Epithelial cell of esophagus (primary cell): ENCODE measurements at regions not wholly inside any gene's neighbourhood (a gene's known extent, or its start where the extent isn't known, plus 50 kb on each side); places are given as distances from the start of the nearest gene placed in this dataset.

Source experiments
- DNase-seq: peaks from one replicate; pipeline ENCODE4 v3.0.0; 2010; ENCODE audit warnings: low read depth
- H3K4me3 ChIP-seq: 2 replicates; pipeline ENCODE4 v1.5.1; 2011; ENCODE audit warnings: mild to moderate bottlenecking, low read length, control low read depth
- CTCF ChIP-seq: IDR thresholded peaks from 2 replicates; pipeline ENCODE4 v1.5.1; 2011; ENCODE audit warnings: low read depth, mild to moderate bottlenecking, low read length, control low read depth, inconsistent platforms; ENCODE audit not compliant: insufficient read depth; ENCODE audit errors: missing control alignments

- H3K4me3 ChIP-seq: no peak overlapping the region
- no peak for TF ChIP-seq CTCF
- no peak for DNase-seq
These were observed 62.3 kb upstream of the NABP1 start for GRCh38 chr2:191615596-191615995.

- TF ChIP-seq CTCF: no peak
- H3K4me3 ChIP-seq: no peak overlapping the region
- peak; percentile 51 for DNase-seq
These were observed 60.4 kb upstream of the NABP1 start for GRCh38 chr2:191617575-191617974.

DNA sequence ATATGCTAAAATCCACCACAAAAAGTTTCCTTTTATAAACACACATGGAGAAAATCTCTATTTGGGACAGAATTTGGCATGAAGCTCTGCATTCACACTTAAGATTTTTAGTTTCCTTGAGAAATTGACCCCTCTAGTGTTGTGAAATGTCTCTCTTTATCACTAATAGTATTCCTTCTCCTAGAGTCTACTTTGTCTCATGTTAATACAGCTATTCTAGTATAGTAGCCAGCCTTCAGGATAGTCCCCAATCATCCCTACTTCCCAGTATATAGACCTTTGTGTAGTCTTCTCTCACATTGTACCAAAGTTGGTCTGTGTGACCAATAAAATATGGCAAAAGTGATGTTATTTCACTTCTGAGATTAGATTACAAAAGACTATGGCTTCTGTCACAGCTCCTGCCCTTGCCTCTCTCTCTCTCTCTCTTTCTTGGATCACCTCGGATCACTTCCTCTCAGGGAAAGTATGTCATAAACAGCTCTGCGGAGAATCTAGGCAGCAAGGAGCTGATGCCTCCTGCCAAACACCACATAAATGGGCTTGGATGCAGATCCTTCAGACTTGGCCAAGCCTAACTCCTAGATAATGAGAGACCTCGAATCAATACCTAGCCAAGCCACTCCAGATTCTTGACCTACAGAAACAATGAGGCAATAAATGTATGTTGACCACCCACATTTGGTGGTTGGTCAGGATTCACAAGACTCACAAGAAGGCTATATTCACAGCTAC, 59.7 kb upstream of the NABP1 start:
- H3K4me3 ChIP-seq: no peak overlapping the region
- DNase-seq: no peak
- no peak for TF ChIP-seq CTCF

DNA sequence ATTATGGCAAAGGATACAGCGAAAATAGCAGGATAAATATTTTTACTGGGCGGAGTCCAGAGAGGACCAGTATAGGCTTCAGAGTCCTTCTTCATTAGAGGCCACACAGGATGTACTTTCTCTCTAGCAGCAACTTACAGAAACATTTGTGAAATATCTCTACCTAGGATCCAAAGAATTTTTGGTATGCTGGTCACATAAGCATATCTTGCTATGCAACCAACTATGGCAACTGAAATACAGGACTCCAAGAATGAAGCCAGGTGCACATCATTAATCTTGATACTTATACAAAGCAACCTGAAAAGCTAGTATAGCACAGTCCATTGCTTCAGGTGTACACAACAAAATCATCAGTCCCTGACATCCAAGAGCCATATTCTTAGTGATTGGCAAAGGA, 59.1 kb upstream of the NABP1 start:
- TF ChIP-seq CTCF: no peak
- DNase-seq: no peak
- no peak overlapping the region for H3K4me3 ChIP-seq

DNA sequence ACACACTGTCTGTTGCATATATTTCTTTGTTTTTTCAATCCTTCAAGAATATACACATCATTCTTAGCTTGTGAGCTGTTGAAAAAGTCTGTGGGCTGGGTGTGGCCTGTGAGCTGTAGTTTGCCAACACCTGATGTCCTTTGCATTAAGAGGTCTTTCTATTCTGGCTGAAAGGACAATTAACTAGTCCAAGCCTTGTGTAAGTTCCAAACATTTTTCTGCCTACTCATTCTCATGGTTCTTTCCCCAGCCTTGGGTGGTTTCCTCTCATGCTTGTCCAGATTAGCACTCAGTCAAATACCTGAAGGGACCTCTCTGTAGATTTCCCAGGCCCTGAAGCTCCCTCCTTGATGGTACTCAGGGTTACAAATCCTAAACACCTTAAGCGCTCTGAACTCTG, 57.8 kb upstream of the NABP1 start:
- DNase-seq: peak; percentile 74
- no peak for TF ChIP-seq CTCF
- no peak overlapping the region for H3K4me3 ChIP-seq

DNA sequence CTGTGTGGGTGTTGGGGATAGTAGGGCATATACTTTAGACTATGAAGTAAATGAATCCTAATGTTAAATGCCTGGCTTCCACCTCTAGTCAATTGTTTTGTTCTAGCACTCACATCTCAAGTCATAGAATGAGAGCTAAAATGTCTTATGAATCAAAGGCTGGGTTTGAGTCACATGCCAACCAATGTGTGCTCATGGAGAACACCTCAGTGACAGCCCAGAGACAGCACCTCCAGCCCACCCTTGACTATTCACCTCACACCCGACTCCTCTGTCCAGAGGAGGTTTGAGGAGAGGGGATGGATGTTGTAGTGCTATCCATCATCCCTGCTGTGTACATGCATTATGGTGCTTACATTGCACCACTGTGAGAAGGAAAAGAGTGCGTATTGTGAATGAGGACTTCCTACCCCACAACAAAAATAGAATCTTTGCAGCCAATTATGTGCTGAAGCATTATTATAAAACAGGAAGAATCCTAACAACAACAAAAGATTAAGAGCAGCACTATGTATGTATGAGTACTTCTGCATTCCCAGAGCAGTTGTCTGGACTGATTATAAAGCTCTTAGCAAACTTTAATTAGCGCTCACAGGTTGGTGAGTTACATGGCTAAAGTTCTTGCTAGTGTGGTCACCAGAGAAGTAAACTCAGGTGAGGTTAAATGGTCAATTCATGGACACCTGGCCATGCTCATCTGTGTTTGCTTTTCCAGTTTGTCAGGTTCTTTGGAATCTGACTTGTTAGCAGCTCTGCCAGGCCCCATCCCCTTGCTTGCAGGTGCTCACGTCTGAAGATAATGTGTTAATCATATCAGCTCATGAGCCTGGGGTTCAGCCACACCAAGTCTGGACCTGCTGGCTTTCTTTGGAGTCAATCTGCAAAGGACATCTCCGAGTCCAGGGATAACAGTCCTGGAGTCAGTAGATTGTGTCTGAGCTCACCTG, 55.3 kb upstream of the NABP1 start:
- no peak overlapping the region for H3K4me3 ChIP-seq
- no peak for TF ChIP-seq CTCF
- peak; percentile 75 for DNase-seq
